Activated T-cell treated with anti-CD3 and anti-CD28 coated beads, Interleukin-2, amount 50 U/mL, for 72 hours (primary cell): ENCODE measurements at regions not wholly inside any gene's neighbourhood (a gene's known extent, or its start where the extent isn't known, plus 50 kb on each side); places are given as distances from the start of the nearest gene placed in this dataset.
"Not testable (repeated sequence)": the region's sequence is repeated elsewhere in the genome, so short reads cannot be mapped to it uniquely, and the experiment has no call there.

Source experiments
- ATAC-seq, 2 donors: fragments of 150-1000 bp; cut with Tn5 transposase; replicated peaks in 1 of 2; 2 replicates each; pipeline ENCODE4 v1.10.0; 2021; ENCODE audit warnings: moderate library complexity in 2 of 2, mild to moderate bottlenecking in 1 of 2
- DNase-seq, 2 donors: peaks; one replicate each; pipeline ENCODE4 v3.0.0; 2021 to 2022; ENCODE audit warnings: mixed read lengths in 1 of 2
- H3K27ac Mint-ChIP-seq: one replicate; pipeline ENCODE4 v1.8.0; 2022; ENCODE audit warnings: mild to moderate bottlenecking, moderate library complexity, mixed read lengths
- H3K27me3 Mint-ChIP-seq: one replicate; pipeline ENCODE4 v1.8.0; 2022; ENCODE audit warnings: low read depth, mixed read lengths
- H3K36me3 Mint-ChIP-seq, 2 donors: one replicate each; pipeline ENCODE4 v1.8.0; 2022; ENCODE audit warnings: mixed read lengths in 2 of 2, mild to moderate bottlenecking in 1 of 2; ENCODE audit not compliant: insufficient read depth in 2 of 2
- H3K4me1 Mint-ChIP-seq: one replicate; pipeline ENCODE4 v1.8.0; 2022; ENCODE audit warnings: low read depth, mixed read lengths
- H3K4me3 Mint-ChIP-seq, 2 donors: one replicate each; pipeline ENCODE4 v1.8.0; 2022; ENCODE audit warnings: mild to moderate bottlenecking in 2 of 2, mixed read lengths in 2 of 2, moderate library complexity in 2 of 2
- H3K9me3 Mint-ChIP-seq, 2 donors: one replicate each; pipeline ENCODE4 v1.8.0; 2022; ENCODE audit warnings: mixed read lengths in 2 of 2

- DNase-seq, H3K9me3 Mint-ChIP-seq, H3K4me1 Mint-ChIP-seq, H3K36me3 Mint-ChIP-seq, H3K27ac Mint-ChIP-seq, H3K27me3 Mint-ChIP-seq, H3K4me3 Mint-ChIP-seq, ATAC-seq: not testable (repeated sequence)
These were observed 423.2 kb downstream of the IPO8 start for GRCh38 chr12:30272515-30272914.

DNA sequence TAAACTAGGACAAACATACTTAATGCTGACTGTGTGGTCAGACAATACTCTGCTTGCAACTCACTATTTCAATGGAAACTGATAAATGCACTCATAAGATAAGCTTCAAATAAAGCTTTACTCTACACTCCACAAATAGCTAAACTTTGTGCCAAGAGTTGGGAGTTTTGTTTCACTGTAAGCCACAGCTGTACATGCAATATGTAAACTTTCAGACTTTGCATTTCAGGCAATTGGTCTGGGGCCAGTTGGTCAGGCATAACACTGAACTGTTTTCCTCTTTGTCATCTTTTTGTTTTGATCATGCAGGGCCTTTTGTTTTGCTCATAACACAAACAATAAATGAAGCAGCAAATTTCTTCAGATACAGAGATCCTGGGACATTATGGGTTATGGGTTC is 426.2 kb downstream of the IPO8 start:
- H3K36me3 Mint-ChIP-seq, result peaks cover 2 to 4% of the 10 kb centered on the region in 2 donors
- no peaks in the 10 kb centered on the region for H3K4me1 Mint-ChIP-seq
- H3K27me3 Mint-ChIP-seq, result no peaks in the 10 kb centered on the region
- H3K9me3 Mint-ChIP-seq, result peaks cover 7 to 9% of the 10 kb centered on the region in 2 donors
- no peak overlapping the region for H3K4me3 Mint-ChIP-seq
- DNase-seq, result no peak
- H3K27ac Mint-ChIP-seq, result no peak overlapping the region
- no peak for ATAC-seq

- H3K4me1 Mint-ChIP-seq, result no peaks in the 10 kb centered on the region
- DNase-seq (no peak), ATAC-seq (no peak)
- peaks cover 0 to 1% of the 10 kb centered on the region in 2 donors for H3K36me3 Mint-ChIP-seq
- no peak overlapping the region for H3K4me3 Mint-ChIP-seq
- no peak overlapping the region for H3K27ac Mint-ChIP-seq
- H3K9me3 Mint-ChIP-seq, result peaks cover 1 to 3% of the 10 kb centered on the region in 2 donors
- no peaks in the 10 kb centered on the region for H3K27me3 Mint-ChIP-seq
These were observed 427.6 kb downstream of the IPO8 start for GRCh38 chr12:30268041-30268440.

- no peak for DNase-seq
- no peaks in the 10 kb centered on the region for H3K4me1 Mint-ChIP-seq
- H3K27me3 Mint-ChIP-seq, result no peaks in the 10 kb centered on the region
- no peak overlapping the region for H3K27ac Mint-ChIP-seq
- no peak for ATAC-seq
- H3K9me3 Mint-ChIP-seq, result peaks cover 0 to 1% of the 10 kb centered on the region in 2 donors
- no peak overlapping the region for H3K4me3 Mint-ChIP-seq
- no peaks in the 10 kb centered on the region for H3K36me3 Mint-ChIP-seq
These were observed 432.2 kb downstream of the IPO8 start for GRCh38 chr12:30263434-30263833.

- Mint-ChIP-seq H3K9me3 (peaks cover 0 to 1% of the 10 kb centered on the region in 2 donors), H3K27me3 (no peaks in the 10 kb centered on the region), H3K4me1 (no peaks in the 10 kb centered on the region), H3K36me3 (no peaks in the 10 kb centered on the region), H3K27ac (no peak overlapping the region), H3K4me3 (no peak overlapping the region)
- no peak for ATAC-seq
- DNase-seq, result no peak
These were observed 438.1 kb downstream of the IPO8 start for GRCh38 chr12:30257618-30258017.

DNA sequence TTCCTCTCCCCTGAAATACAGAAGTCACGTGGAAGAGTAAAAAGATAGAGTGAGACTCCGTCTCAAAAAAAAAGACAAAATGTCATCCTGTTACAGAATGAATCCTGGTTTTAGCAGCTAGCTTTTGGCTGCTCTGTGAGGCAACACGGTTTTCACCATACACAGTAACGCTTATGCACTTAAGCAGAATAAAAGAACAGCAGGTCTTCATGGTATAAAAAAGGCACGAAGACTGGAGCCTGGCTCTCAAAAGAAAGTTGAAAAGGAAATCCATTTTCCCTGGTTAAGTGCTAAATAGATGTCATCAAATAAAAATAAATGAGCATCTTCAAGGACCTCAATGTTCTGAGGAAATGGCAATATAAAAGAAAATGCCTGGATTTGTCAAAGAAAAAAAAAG is 444.1 kb downstream of the IPO8 start:
- ATAC-seq (no peak), DNase-seq (no peak)
- no peaks in the 10 kb centered on the region for H3K4me1 Mint-ChIP-seq
- no peak overlapping the region for H3K4me3 Mint-ChIP-seq
- H3K9me3 Mint-ChIP-seq, result peaks cover 0 to 2% of the 10 kb centered on the region in 2 donors
- no peak overlapping the region for H3K27ac Mint-ChIP-seq
- no peaks in the 10 kb centered on the region for H3K27me3 Mint-ChIP-seq
- no peaks in the 10 kb centered on the region for H3K36me3 Mint-ChIP-seq

GRCh38 chr12:30243426-30243825 is 452.2 kb downstream of the IPO8 start:
- no peak overlapping the region for H3K4me3 Mint-ChIP-seq
- no peak for ATAC-seq
- H3K27ac Mint-ChIP-seq, result no peak overlapping the region
- no peak for DNase-seq
- no peaks in the 10 kb centered on the region for H3K27me3 Mint-ChIP-seq
- no peaks in the 10 kb centered on the region for H3K4me1 Mint-ChIP-seq
- peaks cover 2% of the 10 kb centered on the region in 2 donors for H3K9me3 Mint-ChIP-seq
- H3K36me3 Mint-ChIP-seq, result no peaks in the 10 kb centered on the region

DNA sequence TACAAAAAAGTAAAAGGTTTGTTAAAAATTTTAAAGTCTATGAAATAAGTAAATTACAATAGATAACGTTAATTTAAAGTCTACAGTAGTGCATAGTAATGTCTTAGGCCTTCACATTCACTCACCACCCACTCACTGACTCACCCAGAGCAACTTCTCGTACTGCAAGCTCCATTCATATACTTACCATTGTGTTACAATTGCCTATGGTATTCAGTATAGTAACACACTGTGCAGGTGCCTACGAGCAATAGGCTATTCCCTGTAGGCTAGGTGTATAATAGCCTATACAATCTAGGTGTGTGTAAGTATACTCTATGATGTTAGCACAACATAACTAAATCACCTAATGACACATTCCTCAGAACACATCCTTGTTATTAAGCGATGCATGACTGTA is 435.3 kb upstream of the TMTC1 start:
- DNase-seq, result no peak
- H3K27me3 Mint-ChIP-seq, result no peaks in the 10 kb centered on the region
- H3K4me1 Mint-ChIP-seq, result no peaks in the 10 kb centered on the region
- H3K36me3 Mint-ChIP-seq, result no peaks in the 10 kb centered on the region
- no peak overlapping the region for H3K27ac Mint-ChIP-seq
- no peak for ATAC-seq
- no peak overlapping the region for H3K4me3 Mint-ChIP-seq
- H3K9me3 Mint-ChIP-seq, result peaks cover 0 to 3% of the 10 kb centered on the region in 2 donors

DNA sequence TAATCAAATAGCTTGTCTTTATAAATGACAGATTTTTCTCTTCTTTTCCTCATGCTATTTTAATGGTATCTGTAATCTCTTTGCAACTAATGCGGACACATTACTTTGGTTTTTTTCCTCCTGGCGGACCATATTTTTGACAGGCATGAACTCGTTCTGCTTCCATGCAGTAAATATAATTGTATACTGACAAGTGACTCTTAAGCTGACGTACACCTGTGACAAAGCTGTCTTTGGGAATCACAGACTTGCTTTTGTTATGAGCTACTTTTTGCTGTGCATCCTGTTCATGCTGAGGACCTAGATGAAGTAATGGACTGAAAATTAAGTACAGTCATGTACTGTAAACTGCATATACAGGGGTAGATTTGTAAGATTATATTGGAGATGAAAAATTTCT is 434.3 kb upstream of the TMTC1 start:
- H3K27ac Mint-ChIP-seq, result no peak overlapping the region
- H3K4me3 Mint-ChIP-seq, result no peak overlapping the region
- no peaks in the 10 kb centered on the region for H3K4me1 Mint-ChIP-seq
- no peaks in the 10 kb centered on the region for H3K36me3 Mint-ChIP-seq
- H3K9me3 Mint-ChIP-seq, result peaks cover 0 to 3% of the 10 kb centered on the region in 2 donors
- no peaks in the 10 kb centered on the region for H3K27me3 Mint-ChIP-seq
- ATAC-seq, result no peak
- DNase-seq, result no peak

DNA sequence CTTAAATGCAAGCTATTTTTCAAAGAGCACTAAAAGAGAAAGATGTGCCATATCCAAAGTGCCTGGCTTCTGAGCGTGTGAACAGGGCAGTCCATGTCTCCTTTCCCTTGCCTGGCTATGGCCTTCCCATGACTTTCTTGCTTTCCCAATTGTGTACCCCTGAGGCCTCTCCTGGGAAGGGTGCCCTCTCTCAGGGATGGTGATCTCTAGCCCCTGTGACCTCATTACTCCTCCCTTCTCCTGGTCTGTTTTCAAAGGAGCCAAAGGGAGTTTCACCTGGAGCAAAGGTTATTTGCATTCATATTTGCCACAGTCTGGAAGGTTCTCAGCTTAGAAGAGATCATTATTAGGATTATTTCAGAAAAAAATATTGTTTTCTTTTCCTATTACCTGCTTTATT is 429.4 kb upstream of the TMTC1 start:
- H3K4me3 Mint-ChIP-seq, result no peak overlapping the region
- no peaks in the 10 kb centered on the region for H3K27me3 Mint-ChIP-seq
- no peak for DNase-seq
- H3K9me3 Mint-ChIP-seq, result no peaks in the 10 kb centered on the region
- H3K36me3 Mint-ChIP-seq, result no peaks in the 10 kb centered on the region
- ATAC-seq, result no peak
- no peaks in the 10 kb centered on the region for H3K4me1 Mint-ChIP-seq
- no peak overlapping the region for H3K27ac Mint-ChIP-seq

DNA sequence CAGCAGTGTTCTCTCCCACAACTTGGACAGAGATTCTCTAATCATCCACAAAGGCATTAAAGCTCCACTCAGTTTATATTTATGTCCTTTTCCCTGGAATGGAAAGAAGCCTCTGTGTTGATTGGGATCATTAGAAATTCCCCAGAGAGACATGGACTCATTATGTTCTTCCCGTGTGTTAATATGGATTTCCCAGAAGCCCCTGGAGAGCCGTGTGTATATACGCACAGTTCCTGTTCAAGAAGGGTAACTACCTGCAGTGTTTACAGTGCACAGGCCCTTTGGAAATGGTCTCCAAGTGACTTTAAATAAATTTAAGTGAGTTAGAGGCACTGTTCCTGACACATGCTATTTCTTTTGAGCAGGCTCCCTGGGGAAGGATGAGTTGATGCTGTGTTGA is 428.0 kb upstream of the TMTC1 start:
- no peaks in the 10 kb centered on the region for H3K9me3 Mint-ChIP-seq
- ATAC-seq (no peak), DNase-seq (no peak)
- no peaks in the 10 kb centered on the region for H3K4me1 Mint-ChIP-seq
- no peak overlapping the region for H3K4me3 Mint-ChIP-seq
- no peak overlapping the region for H3K27ac Mint-ChIP-seq
- no peaks in the 10 kb centered on the region for H3K36me3 Mint-ChIP-seq
- no peaks in the 10 kb centered on the region for H3K27me3 Mint-ChIP-seq

DNA sequence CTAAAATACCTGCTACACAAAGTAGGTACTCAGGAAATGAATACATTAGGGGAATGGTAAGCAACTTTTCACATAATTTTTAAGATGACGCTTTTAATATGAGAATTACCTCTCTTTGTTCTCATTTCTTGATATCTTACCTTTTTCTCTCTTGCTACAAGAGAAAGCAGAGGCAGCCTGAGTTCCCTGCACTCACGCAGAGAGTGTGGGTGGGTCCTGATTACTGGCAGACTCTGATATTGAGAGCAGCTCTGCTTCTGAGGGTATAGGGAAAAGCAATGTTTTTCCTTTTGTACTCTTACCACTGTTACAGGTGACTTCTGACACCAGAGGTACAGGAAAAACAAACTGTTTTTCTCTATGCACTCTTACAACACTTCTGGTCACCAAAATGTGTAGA is 420.2 kb upstream of the TMTC1 start:
- no peak overlapping the region for H3K27ac Mint-ChIP-seq
- no peaks in the 10 kb centered on the region for H3K36me3 Mint-ChIP-seq
- H3K4me3 Mint-ChIP-seq, result no peak overlapping the region
- no peaks in the 10 kb centered on the region for H3K4me1 Mint-ChIP-seq
- ATAC-seq (no peak), DNase-seq (no peak)
- H3K27me3 Mint-ChIP-seq, result no peaks in the 10 kb centered on the region
- H3K9me3 Mint-ChIP-seq, result no peaks in the 10 kb centered on the region

DNA sequence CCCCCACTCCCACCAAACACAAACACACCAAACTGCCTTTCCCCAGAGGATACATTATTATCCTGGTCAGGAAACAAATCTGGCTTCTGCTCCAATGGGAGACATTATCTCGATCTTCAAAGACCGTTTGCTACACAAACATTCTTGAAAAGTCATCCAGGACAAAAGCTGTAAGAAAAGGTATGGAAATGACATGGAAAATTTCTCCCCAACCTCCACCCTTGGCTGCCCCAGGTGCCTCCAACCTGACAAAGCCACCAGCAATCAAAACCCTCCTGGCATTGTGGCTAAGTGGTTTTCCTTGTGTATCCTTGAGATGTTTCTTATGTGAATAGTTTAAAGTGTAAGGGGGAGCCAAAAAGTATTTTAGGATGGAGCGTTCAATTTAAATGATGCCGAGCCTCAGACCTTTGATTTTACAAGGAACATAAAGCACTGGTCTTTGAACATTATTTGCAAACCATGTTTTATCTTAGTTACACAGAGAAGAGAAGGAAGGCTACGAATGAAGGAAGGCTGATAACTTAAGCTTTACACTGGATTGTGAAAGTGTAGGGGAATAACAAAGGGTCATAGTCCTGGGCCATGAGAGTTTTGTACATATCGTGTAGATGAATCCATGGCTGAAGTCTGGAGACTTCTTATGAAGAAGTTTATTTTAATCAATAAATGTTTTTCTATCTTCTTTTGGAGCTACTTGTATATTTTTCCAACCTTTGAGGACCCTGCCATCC is 418.9 kb upstream of the TMTC1 start:
- Mint-ChIP-seq H3K4me3 (no peak overlapping the region), H3K4me1 (no peaks in the 10 kb centered on the region), H3K27ac (no peak overlapping the region), H3K27me3 (no peaks in the 10 kb centered on the region), H3K9me3 (no peaks in the 10 kb centered on the region), H3K36me3 (no peaks in the 10 kb centered on the region)
- no peak for ATAC-seq
- DNase-seq, result no peak
